GM06990 (cell line): ENCODE measurements at regions not wholly inside any gene's neighbourhood (a gene's known extent, or its start where the extent isn't known, plus 50 kb on each side); places are given as distances from the start of the nearest gene placed in this dataset.

ENCODE experiments used
- DNase-seq: peaks from one replicate; pipeline ENCODE4 v3.0.0-alpha.2; 2011; ENCODE audit not compliant: insufficient read length; ENCODE audit errors: extremely low read depth
- H3K27me3 ChIP-seq: replicated peaks from 2 replicates; pipeline ENCODE4 v1.6.0; 2011; ENCODE audit warnings: low read length; ENCODE audit not compliant: control insufficient read depth, insufficient read depth
- H3K36me3 ChIP-seq: 2 replicates; pipeline ENCODE4 v1.5.1; 2011; ENCODE audit warnings: low read length; ENCODE audit not compliant: control insufficient read depth, insufficient read depth
- H3K4me3 ChIP-seq: replicated peaks from 2 replicates; pipeline ENCODE4 v1.5.1; 2011; ENCODE audit warnings: low read depth, mild to moderate bottlenecking, control low read depth, low read length
- CTCF ChIP-seq: IDR thresholded peaks from 2 replicates; pipeline ENCODE4 v1.5.1; 2011; ENCODE audit warnings: low read length, control low read depth, mild to moderate bottlenecking, inconsistent platforms; ENCODE audit not compliant: insufficient read depth, poor library complexity, severe bottlenecking

- H3K27me3 ChIP-seq: no peaks in the 10 kb centered on the region
- no peak overlapping the region for H3K4me3 ChIP-seq
- DNase-seq: no peak
- H3K36me3 ChIP-seq: no peaks in the 10 kb centered on the region
- TF ChIP-seq CTCF: no peak
These were observed 126.9 kb downstream of the IPMK start for GRCh38 chr10:58140691-58141347.

DNA sequence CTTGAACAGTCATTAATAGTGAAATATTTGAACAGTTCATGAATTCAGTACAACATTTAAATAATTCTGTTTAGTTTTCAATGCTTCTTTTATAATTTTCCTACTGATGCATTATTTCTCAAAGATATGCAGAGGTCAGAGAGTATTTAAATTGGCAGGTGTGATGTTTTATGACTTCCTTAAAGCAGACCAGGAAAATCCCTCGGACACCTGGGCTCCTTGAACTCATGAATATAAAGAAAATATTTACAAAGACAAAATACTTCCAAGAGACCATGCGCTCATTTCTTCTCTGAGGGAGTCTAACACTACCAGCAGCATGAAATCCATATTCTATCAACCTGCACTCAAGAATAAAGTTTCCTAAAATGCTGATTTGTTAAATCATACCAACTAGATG is 127.6 kb downstream of the IPMK start:
- Histone ChIP-seq H3K27me3 (no peaks in the 10 kb centered on the region), H3K4me3 (no peak overlapping the region), H3K36me3 (no peaks in the 10 kb centered on the region)
- no peak for TF ChIP-seq CTCF
- no peak for DNase-seq

GRCh38 chr10:58137813-58138212 is 129.9 kb downstream of the IPMK start:
- TF ChIP-seq CTCF: no peak
- Histone ChIP-seq H3K4me3 (no peak overlapping the region), H3K36me3 (no peaks in the 10 kb centered on the region), H3K27me3 (no peaks in the 10 kb centered on the region)
- no peak for DNase-seq

GRCh38 chr10:58115218-58116050 is 152.3 kb downstream of the IPMK start:
- TF ChIP-seq CTCF: no peak
- Histone ChIP-seq H3K27me3 (no peaks in the 10 kb centered on the region), H3K4me3 (no peak overlapping the region), H3K36me3 (no peaks in the 10 kb centered on the region)
- DNase-seq: no peak

GRCh38 chr10:58109731-58110130 is 158.0 kb downstream of the IPMK start:
- DNase-seq: no peak
- Histone ChIP-seq H3K27me3 (no peaks in the 10 kb centered on the region), H3K36me3 (no peaks in the 10 kb centered on the region), H3K4me3 (no peak overlapping the region)
- no peak for TF ChIP-seq CTCF

DNA sequence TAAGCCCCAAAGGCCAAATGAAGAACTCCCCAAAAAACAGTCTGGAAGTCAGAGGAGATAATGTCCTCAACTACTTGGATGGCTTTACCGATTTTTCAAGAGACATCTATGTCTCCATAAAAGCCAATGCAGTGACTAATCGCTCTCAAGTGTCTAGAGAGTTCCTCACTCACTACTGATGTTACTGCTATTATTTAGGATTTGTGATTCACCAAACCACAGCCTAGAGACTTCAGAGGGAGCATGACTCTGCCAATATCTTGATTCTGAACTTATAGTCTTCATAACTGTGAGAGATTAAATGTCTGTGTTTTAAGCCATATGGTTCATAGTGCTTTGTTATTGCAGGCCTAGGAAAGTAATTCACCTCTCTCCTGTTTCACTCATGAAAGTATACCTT is 160.2 kb downstream of the IPMK start:
- H3K36me3 ChIP-seq: no peaks in the 10 kb centered on the region
- DNase-seq: no peak
- TF ChIP-seq CTCF: no peak
- no peaks in the 10 kb centered on the region for H3K27me3 ChIP-seq
- no peak overlapping the region for H3K4me3 ChIP-seq
